Gastrocnemius medialis (tissue), 4 donors: ENCODE measurements at regions not wholly inside any gene's neighbourhood (a gene's known extent, or its start where the extent isn't known, plus 50 kb on each side); places are given as distances from the start of the nearest gene placed in this dataset.

Experiments
- ATAC-seq, 2 donors: fragments of 150-250 bp; one replicate each; pipeline ENCODE4 v1.9.1; 2016
- DNase-seq, 2 donors: peaks; one replicate each; pipeline ENCODE4 v3.0.0-alpha.2; 2019
- H3K27ac ChIP-seq, 4 donors: fragments of 200-600 bp; sonication (generic); 1 replicate in 1 of 4; 2 replicates in 3 of 4; pipeline ENCODE4 v1.5.1; 2016 to 2018; ENCODE audit warnings: mild to moderate bottlenecking in 2 of 4, moderate library complexity in 1 of 4
- H3K27me3 ChIP-seq, 3 donors: fragments of 200-600 bp; sonication (generic) in 2 of 3; 1 replicate in 1 of 3; 2 replicates in 2 of 3; pipeline versions ENCODE4 v1.5.1 to v1.6.0; 2016 to 2019; ENCODE audit warnings: mild to moderate bottlenecking in 1 of 3, moderate library complexity in 1 of 3
- H3K36me3 ChIP-seq, 2 donors: fragments of 200-600 bp; sonication (generic) in 1 of 2; one replicate each; pipeline ENCODE4 v1.5.1; 2017 to 2018
- H3K4me1 ChIP-seq, 2 donors: fragments of 200-600 bp; sonication (generic) in 1 of 2; one replicate each; pipeline ENCODE4 v1.5.1; 2016 to 2017; ENCODE audit warnings: mild to moderate bottlenecking in 2 of 2
- H3K4me3 ChIP-seq, 4 donors: fragments of 200-600 bp; sonication (generic) in 3 of 4; 1 replicate in 1 of 4; 2 replicates in 3 of 4; pipeline ENCODE4 v1.5.1; 2016 to 2019; ENCODE audit warnings: mild to moderate bottlenecking in 2 of 4
- H3K9me3 ChIP-seq, 3 donors: fragments of 200-600 bp; sonication (generic) in 2 of 3; 1 replicate in 1 of 3; 2 replicates in 2 of 3; pipeline ENCODE4 v1.5.1; 2016 to 2019
- CTCF ChIP-seq, 5 experiments: fragments of 450-650 bp in 3 of 5; fragments of 200-600 bp in 2 of 5; sonication (generic) in 2 of 5; IDR thresholded peaks in 4 of 5; conservative IDR thresholded peaks in 1 of 5; 1 replicate in 4 of 5; 2 replicates in 1 of 5; pipeline ENCODE4 v1.5.1; 2016 to 2019; ENCODE audit warnings: antibody characterized with exemption in 5 of 5, mild to moderate bottlenecking in 3 of 5, moderate library complexity in 3 of 5
- POLR2A ChIP-seq, 2 donors: fragments of 450-650 bp; IDR thresholded peaks; one replicate each; pipeline ENCODE4 v1.6.1; 2017; ENCODE audit warnings: antibody characterized with exemption in 2 of 2, mild to moderate bottlenecking in 2 of 2, moderate library complexity in 2 of 2
- in situ Hi-C, 4 donors: fragments of 200-750 bp; cut with MboI; loops; one replicate each; pipeline versions ENCODE4 v1.15.0 to v1.8.0; 2017; ENCODE audit warnings: low sequenced_read_pairs in 4 of 4
- intact Hi-C: fragments of 100-400 bp; cut with DNase I; formaldehyde crosslinking; loops from one replicate; pipeline ENCODE4 v1.15.1; 2023; ENCODE audit warnings: low total_unique reads

- intact Hi-C loops, result no loop called here
- no peak for ATAC-seq
Observed at GRCh38 chr3:25237602-25238001, 190.5 kb upstream of the RARB start.

DNA sequence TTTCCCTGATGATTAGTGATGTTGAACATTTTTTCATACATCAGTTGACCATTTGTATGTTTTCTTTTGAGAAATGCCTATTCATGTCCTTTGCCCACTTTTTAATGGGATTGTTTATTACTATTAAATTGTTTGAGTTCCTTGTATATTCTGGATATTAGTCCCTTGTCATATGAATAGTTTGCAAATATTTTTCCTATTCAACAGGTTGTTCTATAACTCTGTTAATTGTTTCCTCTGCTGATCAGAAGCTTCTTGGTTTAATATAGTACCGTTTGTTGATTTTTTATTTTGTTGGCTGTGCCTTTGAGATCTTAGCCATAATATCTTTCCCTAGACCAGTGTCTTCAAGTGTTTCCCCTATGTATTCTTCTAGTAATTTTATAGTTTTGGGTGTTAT lies 189.0 kb upstream of the RARB start:
- DNase-seq, result no peak
- no peaks in the 10 kb centered on the region for H3K27me3 ChIP-seq
- intact Hi-C loops (no loop called here), in situ Hi-C loops (no loop called here)
- ATAC-seq, result no peak
- TF ChIP-seq CTCF (IDR thresholded peaks at IDR 0.05 in 4 of 5, conservative IDR thresholded peaks at IDR 0.05 in 1 of 5) (no peak), POLR2A (IDR thresholded peaks at IDR 0.05) (no peak)
- no peaks in the 10 kb centered on the region for H3K9me3 ChIP-seq
- no peak overlapping the region for H3K27ac ChIP-seq
- H3K4me1 ChIP-seq, result no peaks in the 10 kb centered on the region
- no peaks in the 10 kb centered on the region for H3K36me3 ChIP-seq
- no peak overlapping the region for H3K4me3 ChIP-seq

More at GRCh38 chr3:25237602-25238001, 190.5 kb upstream of the RARB start:
- Histone ChIP-seq H3K4me3 (no peak overlapping the region), H3K27ac (no peak overlapping the region), H3K9me3 (no peaks in the 10 kb centered on the region), H3K27me3 (no peaks in the 10 kb centered on the region), H3K36me3 (no peaks in the 10 kb centered on the region), H3K4me1 (no peaks in the 10 kb centered on the region)
- no peak for DNase-seq
- no peak for TF ChIP-seq CTCF (IDR thresholded peaks at IDR 0.05 in 4 of 5, conservative IDR thresholded peaks at IDR 0.05 in 1 of 5)
- TF ChIP-seq POLR2A (IDR thresholded peaks at IDR 0.05), result no peak
- in situ Hi-C loops, result no loop called here

DNA sequence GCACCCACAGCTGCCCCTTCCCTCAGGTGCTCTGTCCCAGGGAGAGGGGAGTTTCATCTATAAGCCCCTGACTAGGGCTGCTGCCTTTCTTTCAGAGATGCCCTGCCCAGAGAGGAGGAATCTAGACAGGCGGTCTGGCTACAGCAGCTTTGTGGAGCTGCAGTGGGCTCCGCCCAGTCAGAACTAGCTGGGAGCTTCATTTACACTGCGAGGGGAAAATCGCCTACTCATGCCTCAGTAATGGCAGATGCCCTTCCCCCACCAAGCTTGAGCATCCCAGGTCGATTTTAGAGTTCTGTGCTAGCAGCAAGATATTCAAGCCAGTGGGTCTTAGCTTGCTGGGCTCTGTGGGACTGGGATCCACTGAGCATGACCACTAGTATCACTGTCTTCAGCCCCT lies 181.2 kb upstream of the RARB start:
- no peak for DNase-seq
- H3K9me3 ChIP-seq, result no peaks in the 10 kb centered on the region
- intact Hi-C loops (no loop called here), in situ Hi-C loops (no loop called here)
- no peaks in the 10 kb centered on the region for H3K4me1 ChIP-seq
- no peak overlapping the region for H3K4me3 ChIP-seq
- no peaks in the 10 kb centered on the region for H3K27me3 ChIP-seq
- ATAC-seq, result no peak
- H3K36me3 ChIP-seq, result no peaks in the 10 kb centered on the region
- no peak overlapping the region for H3K27ac ChIP-seq
- no peak for TF ChIP-seq POLR2A (IDR thresholded peaks at IDR 0.05)
- no peak for TF ChIP-seq CTCF (IDR thresholded peaks at IDR 0.05 in 4 of 5, conservative IDR thresholded peaks at IDR 0.05 in 1 of 5)

DNA sequence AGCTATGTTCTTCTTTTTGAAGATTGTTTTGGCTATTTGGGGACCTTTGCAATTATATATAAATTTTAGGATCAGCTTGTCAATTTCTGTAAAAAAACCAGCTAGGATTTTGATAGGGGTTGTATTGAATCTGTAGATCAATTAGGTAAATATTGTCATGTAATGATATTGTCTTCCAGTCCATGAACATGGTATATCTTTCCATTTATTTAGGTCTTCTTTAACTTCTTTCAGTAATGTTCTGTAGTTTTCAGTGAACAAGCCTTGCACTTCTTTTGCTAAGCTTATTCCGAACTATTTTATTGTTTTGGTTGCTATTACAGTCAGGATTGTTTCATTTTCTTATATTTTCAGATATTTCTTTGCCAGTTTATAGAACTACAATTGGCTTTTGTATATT lies 175.8 kb upstream of the RARB start:
- in situ Hi-C loops (no loop called here), intact Hi-C loops (no loop called here)
- TF ChIP-seq POLR2A (IDR thresholded peaks at IDR 0.05) (no peak), CTCF (IDR thresholded peaks at IDR 0.05 in 4 of 5, conservative IDR thresholded peaks at IDR 0.05 in 1 of 5) (no peak)
- no peaks in the 10 kb centered on the region for H3K4me1 ChIP-seq
- no peaks in the 10 kb centered on the region for H3K27me3 ChIP-seq
- no peaks in the 10 kb centered on the region for H3K9me3 ChIP-seq
- no peak for ATAC-seq
- no peak for DNase-seq
- no peaks in the 10 kb centered on the region for H3K36me3 ChIP-seq
- H3K27ac ChIP-seq, result no peak overlapping the region
- no peak overlapping the region for H3K4me3 ChIP-seq

GRCh38 chr3:25257026-25257425 lies 171.0 kb upstream of the RARB start:
- Histone ChIP-seq H3K27me3 (no peaks in the 10 kb centered on the region), H3K9me3 (no peaks in the 10 kb centered on the region), H3K36me3 (no peaks in the 10 kb centered on the region), H3K27ac (no peak overlapping the region), H3K4me1 (no peaks in the 10 kb centered on the region), H3K4me3 (no peak overlapping the region)
- ATAC-seq (no peak), DNase-seq (no peak)
- intact Hi-C loops, result no loop called here
- TF ChIP-seq CTCF (IDR thresholded peaks at IDR 0.05 in 4 of 5, conservative IDR thresholded peaks at IDR 0.05 in 1 of 5) (no peak), POLR2A (IDR thresholded peaks at IDR 0.05) (no peak)
- in situ Hi-C loops, result no loop called here
